Fibroblast of the aortic adventitia (primary cell): ENCODE measurements at regions not wholly inside any gene's neighbourhood (a gene's known extent, or its start where the extent isn't known, plus 50 kb on each side); places are given as distances from the start of the nearest gene placed in this dataset.

ENCODE experiments used
- DNase-seq: peaks from one replicate; pipeline ENCODE4 v3.0.0-alpha.2; 2010; ENCODE audit warnings: low read depth
- H3K4me3 ChIP-seq: 2 replicates; pipeline ENCODE4 v1.5.1; 2011; ENCODE audit warnings: low read depth, mild to moderate bottlenecking, control low read depth, low read length, moderate library complexity
- CTCF ChIP-seq: IDR thresholded peaks from 2 replicates; pipeline ENCODE4 v1.5.1; 2011; ENCODE audit warnings: mild to moderate bottlenecking, low read length, control low read depth, inconsistent platforms; ENCODE audit not compliant: insufficient read depth

GRCh38 chr6:156189714-156190113 lies 587.5 kb upstream of the ARID1B start:
- no peak overlapping the region for H3K4me3 ChIP-seq
- no peak for DNase-seq
- TF ChIP-seq CTCF, result no peak

GRCh38 chr6:156189195-156189594 lies 588.0 kb upstream of the ARID1B start:
- no peak overlapping the region for H3K4me3 ChIP-seq
- no peak for TF ChIP-seq CTCF
- DNase-seq, result no peak

- TF ChIP-seq CTCF, result no peak
- DNase-seq, result no peak
These were observed 592.1 kb upstream of the ARID1B start for GRCh38 chr6:156185113-156185512.

GRCh38 chr6:156183678-156184077 lies 593.5 kb upstream of the ARID1B start:
- no peak for DNase-seq
- no peak for TF ChIP-seq CTCF
- no peak overlapping the region for H3K4me3 ChIP-seq

More at GRCh38 chr6:156185113-156185512, 592.1 kb upstream of the ARID1B start:
- no peak overlapping the region for H3K4me3 ChIP-seq

- no peak for DNase-seq
- no peak overlapping the region for H3K4me3 ChIP-seq
- no peak for TF ChIP-seq CTCF
These were observed 594.8 kb upstream of the ARID1B start for GRCh38 chr6:156182356-156182755.

GRCh38 chr6:156181506-156181905 lies 595.7 kb upstream of the ARID1B start:
- DNase-seq, result no peak
- no peak overlapping the region for H3K4me3 ChIP-seq
- no peak for TF ChIP-seq CTCF

- DNase-seq, result no peak
- no peak overlapping the region for H3K4me3 ChIP-seq
- no peak for TF ChIP-seq CTCF
These were observed 601.2 kb upstream of the ARID1B start for GRCh38 chr6:156175971-156176421.
